Activated T-cell treated with anti-CD3 and anti-CD28 coated beads for 24 hours (primary cell): ENCODE measurements at regions not wholly inside any gene's neighbourhood (a gene's known extent, or its start where the extent isn't known, plus 50 kb on each side); places are given as distances from the start of the nearest gene placed in this dataset.

ENCODE experiments used
- DNase-seq: peaks from one replicate; pipeline ENCODE4 v3.0.0-alpha.2; 2020; ENCODE audit warnings: low read depth

- DNase-seq, result no peak
These were observed 115.2 kb downstream of the MRPL14 start for GRCh38 chr6:44012078-44012493.

- DNase-seq, result no peak
These were observed 115.8 kb downstream of the MRPL14 start for GRCh38 chr6:44011350-44011920.

- DNase-seq, result no peak
These were observed 116.6 kb downstream of the MRPL14 start for GRCh38 chr6:44010411-44011349.

GRCh38 chr6:44009425-44010321 lies 117.6 kb downstream of the MRPL14 start:
- DNase-seq, result no peak

- no peak for DNase-seq
These were observed 118.4 kb downstream of the MRPL14 start for GRCh38 chr6:44008821-44009370.

GRCh38 chr6:44007818-44008621 lies 119.2 kb downstream of the MRPL14 start:
- no peak for DNase-seq

GRCh38 chr6:44006872-44007303 lies 120.4 kb downstream of the MRPL14 start:
- DNase-seq, result no peak

- no peak for DNase-seq
These were observed 121.0 kb downstream of the MRPL14 start for GRCh38 chr6:44006123-44006871.

- DNase-seq, result no peak
These were observed 121.7 kb downstream of the MRPL14 start for GRCh38 chr6:44005507-44005903.

- DNase-seq, result no peak
These were observed 122.4 kb downstream of the MRPL14 start for GRCh38 chr6:44004625-44005506.

GRCh38 chr6:44004136-44004535 lies 123.1 kb downstream of the MRPL14 start:
- no peak for DNase-seq

- no peak for DNase-seq
These were observed 123.7 kb downstream of the MRPL14 start for GRCh38 chr6:44003345-44004061.

GRCh38 chr6:44002593-44003344 lies 124.5 kb downstream of the MRPL14 start:
- peak; percentile 43 for DNase-seq

- DNase-seq, result no peak
These were observed 125.1 kb downstream of the MRPL14 start for GRCh38 chr6:44002067-44002592.

GRCh38 chr6:44001318-44002066 lies 125.8 kb downstream of the MRPL14 start:
- DNase-seq, result no peak

- no peak for DNase-seq
These were observed 126.9 kb downstream of the MRPL14 start for GRCh38 chr6:44000164-44000842.
